A673 (cell line): ENCODE measurements at regions not wholly inside any gene's neighbourhood (a gene's known extent, or its start where the extent isn't known, plus 50 kb on each side); places are given as distances from the start of the nearest gene placed in this dataset.

Experiments
- BruUV-seq: library from RNA; stranded (reverse); fragments of 400-500 nt; replicated peaks from 2 replicates; lab custom pipeline; 2021; lab: Mats Ljungman, UMichigan
- CTCF ChIA-PET: fragments of 300-600 bp; sonication (Branson Sonifier 250); formaldehyde crosslinking; loops from one replicate; lab custom pipeline; 2022; ENCODE audit warnings: antibody characterized with exemption; lab: Charles Lee
- POLR2A ChIA-PET: fragments of 300-600 bp; sonication (Branson Sonifier 250); formaldehyde crosslinking; loops from one replicate; lab custom pipeline; 2022; ENCODE audit warnings: antibody characterized with exemption; ENCODE audit not compliant: low non-redundant PET; lab: Charles Lee
- DNase-seq: peaks from one replicate; pipeline ENCODE4 v3.0.0-alpha.2; 2015; ENCODE audit warnings: low spot score
- H3K27ac ChIP-seq: fragments of 200-600 bp; sonication (generic); 2 replicates; pipeline ENCODE4 v1.5.1; 2016; ENCODE audit warnings: mixed run types, low read depth, mild to moderate bottlenecking, mixed read lengths, antibody characterized with exemption, low read length; ENCODE audit not compliant: poor library complexity, severe bottlenecking
- H3K27me3 ChIP-seq: fragments of 200-600 bp; sonication (generic); replicated peaks from 2 replicates; pipeline ENCODE4 v1.6.1; 2017; ENCODE audit warnings: mixed run types, low read depth, mild to moderate bottlenecking, mixed read lengths, antibody characterized with exemption, low read length; ENCODE audit not compliant: insufficient read depth, poor library complexity
- H3K36me3 ChIP-seq: fragments of 200-600 bp; sonication (generic); 2 replicates; pipeline ENCODE4 v1.6.1; 2016; ENCODE audit warnings: mixed run types, mild to moderate bottlenecking, mixed read lengths, antibody characterized with exemption, low read length; ENCODE audit not compliant: insufficient read depth, poor library complexity, severe bottlenecking
- H3K4me1 ChIP-seq: fragments of 200-600 bp; sonication (generic); 2 replicates; pipeline ENCODE4 v1.6.1; 2017; ENCODE audit warnings: mixed run types, mild to moderate bottlenecking, mixed read lengths, antibody characterized with exemption, low read length; ENCODE audit not compliant: insufficient read depth, poor library complexity, severe bottlenecking
- H3K4me3 ChIP-seq: fragments of 200-600 bp; sonication (generic); 2 replicates; pipeline ENCODE4 v1.5.1; 2016; ENCODE audit warnings: low read depth, mixed run types, mild to moderate bottlenecking, mixed read lengths, low read length; ENCODE audit not compliant: poor library complexity, severe bottlenecking
- H3K9me3 ChIP-seq: fragments of 200-600 bp; sonication (generic); 2 replicates; pipeline ENCODE4 v1.6.1; 2016; ENCODE audit warnings: mixed run types, low read depth, mild to moderate bottlenecking, mixed read lengths, antibody characterized with exemption, low read length; ENCODE audit not compliant: poor library complexity, severe bottlenecking
- CTCF ChIP-seq: fragments of 300-800, 200-600 bp; sonication (generic); conservative IDR thresholded peaks from 2 replicates; pipeline ENCODE4 v1.5.1; 2017; ENCODE audit warnings: low read depth, mild to moderate bottlenecking, antibody characterized with exemption, low read length, moderate library complexity, mixed read lengths
- EZH2 ChIP-seq: fragments of 200-600 bp; sonication (generic); IDR thresholded peaks from 2 replicates; pipeline ENCODE4 v1.6.1; 2017; ENCODE audit warnings: borderline replicate concordance, low read depth, mild to moderate bottlenecking, mixed read lengths, antibody characterized with exemption, low read length; ENCODE audit not compliant: poor library complexity, severe bottlenecking
- intact Hi-C: fragments of 100-400 bp; cut with micrococcal nuclease; formaldehyde crosslinking; loops from one replicate; pipeline ENCODE4 v1.10.0; 2022; ENCODE audit not compliant: unreplicated experiment

GRCh38 chr14:58820032-58820431 lies 182.3 kb downstream of the DACT1 start:
- ChIA-PET CTCF (no interaction called here), POLR2A (no interaction called here)
- Histone ChIP-seq H3K27ac (no peak overlapping the region), H3K4me3 (no peak overlapping the region), H3K4me1 (no peaks in the 10 kb centered on the region), H3K36me3 (no peaks in the 10 kb centered on the region), H3K9me3 (no peaks in the 10 kb centered on the region), H3K27me3 (no peaks in the 10 kb centered on the region)
- intact Hi-C loops, result no loop called here
- no peak for DNase-seq
- no TSS peak for BruUV-seq
- TF ChIP-seq CTCF (no peak), EZH2 (no peak)

- TF ChIP-seq EZH2 (no peak), CTCF (no peak)
- Histone ChIP-seq H3K27ac (no peak overlapping the region), H3K36me3 (no peaks in the 10 kb centered on the region), H3K4me3 (no peak overlapping the region), H3K4me1 (no peaks in the 10 kb centered on the region), H3K9me3 (no peaks in the 10 kb centered on the region), H3K27me3 (no peaks in the 10 kb centered on the region)
- ChIA-PET CTCF (no interaction called here), POLR2A (no interaction called here)
- intact Hi-C loops, result no loop called here
- no TSS peak for BruUV-seq
- no peak for DNase-seq
Observed at GRCh38 chr14:58821421-58821820, 183.7 kb downstream of the DACT1 start.

GRCh38 chr14:58822856-58823255 lies 185.1 kb downstream of the DACT1 start:
- intact Hi-C loops, result no loop called here
- TF ChIP-seq CTCF, result no peak
- TF ChIP-seq EZH2, result no peak
- DNase-seq, result no peak
- no TSS peak for BruUV-seq
- ChIA-PET CTCF (interaction anchor here (0.6 to 0.7 kb wide), 2 partner anchors 11 to 60 kb away, joined by 3 read pairs; no protein-coding TSS in a partner anchor), POLR2A (no interaction called here)
- Histone ChIP-seq H3K27ac (no peak overlapping the region), H3K4me3 (no peak overlapping the region), H3K4me1 (no peaks in the 10 kb centered on the region), H3K36me3 (no peaks in the 10 kb centered on the region), H3K9me3 (no peaks in the 10 kb centered on the region), H3K27me3 (no peaks in the 10 kb centered on the region)
